GM19035 (cell line): ENCODE measurements at regions not wholly inside any gene's neighbourhood (a gene's known extent, or its start where the extent isn't known, plus 50 kb on each side); places are given as distances from the start of the nearest gene placed in this dataset.

Experiments
- ATAC-seq: cut with Tn5 transposase; IDR thresholded peaks from one replicate; pipeline ENCODE4 v1.9.1; 2021; ENCODE audit not compliant: unreplicated experiment

GRCh38 chr3:158961911-158962310 lies 160.1 kb downstream of the MFSD1 start:
- ATAC-seq = no peak

- no peak for ATAC-seq
Observed at GRCh38 chr3:158970006-158970405, 168.2 kb downstream of the MFSD1 start.

- no peak for ATAC-seq
Observed at GRCh38 chr3:158974904-158975303, 173.1 kb downstream of the MFSD1 start.

- ATAC-seq = no peak
Observed at GRCh38 chr3:158976966-158977365, 175.1 kb downstream of the MFSD1 start.

- ATAC-seq = no peak
Observed at GRCh38 chr3:158977497-158977896, 175.6 kb downstream of the MFSD1 start.

GRCh38 chr3:158983216-158984099 lies 181.6 kb downstream of the MFSD1 start:
- ATAC-seq = no peak

- ATAC-seq = no peak
Observed at GRCh38 chr3:158991146-158991705, 189.4 kb downstream of the MFSD1 start.

GRCh38 chr3:158992463-158992862 lies 190.6 kb downstream of the MFSD1 start:
- ATAC-seq = no peak

- no peak for ATAC-seq
Observed at GRCh38 chr3:158994386-158994785, 192.5 kb downstream of the MFSD1 start.

- ATAC-seq = no peak
Observed at GRCh38 chr3:159001711-159002110, 199.9 kb downstream of the MFSD1 start.

- ATAC-seq = no peak
Observed at GRCh38 chr3:159005137-159005536, 203.3 kb downstream of the MFSD1 start.

- ATAC-seq = no peak
Observed at GRCh38 chr3:159007331-159007730, 205.5 kb downstream of the MFSD1 start.

GRCh38 chr3:159008401-159008800 lies 206.5 kb downstream of the MFSD1 start:
- ATAC-seq = no peak

GRCh38 chr3:159018341-159018740 lies 216.5 kb downstream of the MFSD1 start:
- ATAC-seq = no peak

GRCh38 chr3:159025733-159026132 lies 223.9 kb downstream of the MFSD1 start:
- no peak for ATAC-seq

GRCh38 chr3:159026510-159026909 lies 224.7 kb downstream of the MFSD1 start:
- ATAC-seq = no peak

GRCh38 chr3:159028706-159029105 lies 226.9 kb downstream of the MFSD1 start:
- no peak for ATAC-seq

GRCh38 chr3:159029306-159030026 lies 227.6 kb downstream of the MFSD1 start:
- ATAC-seq = peak; percentile 84

- no peak for ATAC-seq
Observed at GRCh38 chr3:159030138-159030670, 228.3 kb downstream of the MFSD1 start.

GRCh38 chr3:159030886-159031679 lies 229.2 kb downstream of the MFSD1 start:
- ATAC-seq = no peak

- no peak for ATAC-seq
Observed at GRCh38 chr3:159032311-159032710, 230.5 kb downstream of the MFSD1 start.
